ENCODE measurements at regions not wholly inside any gene's neighbourhood (a gene's known extent, or its start where the extent isn't known, plus 50 kb on each side); places are given as distances from the start of the nearest gene placed in this dataset.

DNA sequence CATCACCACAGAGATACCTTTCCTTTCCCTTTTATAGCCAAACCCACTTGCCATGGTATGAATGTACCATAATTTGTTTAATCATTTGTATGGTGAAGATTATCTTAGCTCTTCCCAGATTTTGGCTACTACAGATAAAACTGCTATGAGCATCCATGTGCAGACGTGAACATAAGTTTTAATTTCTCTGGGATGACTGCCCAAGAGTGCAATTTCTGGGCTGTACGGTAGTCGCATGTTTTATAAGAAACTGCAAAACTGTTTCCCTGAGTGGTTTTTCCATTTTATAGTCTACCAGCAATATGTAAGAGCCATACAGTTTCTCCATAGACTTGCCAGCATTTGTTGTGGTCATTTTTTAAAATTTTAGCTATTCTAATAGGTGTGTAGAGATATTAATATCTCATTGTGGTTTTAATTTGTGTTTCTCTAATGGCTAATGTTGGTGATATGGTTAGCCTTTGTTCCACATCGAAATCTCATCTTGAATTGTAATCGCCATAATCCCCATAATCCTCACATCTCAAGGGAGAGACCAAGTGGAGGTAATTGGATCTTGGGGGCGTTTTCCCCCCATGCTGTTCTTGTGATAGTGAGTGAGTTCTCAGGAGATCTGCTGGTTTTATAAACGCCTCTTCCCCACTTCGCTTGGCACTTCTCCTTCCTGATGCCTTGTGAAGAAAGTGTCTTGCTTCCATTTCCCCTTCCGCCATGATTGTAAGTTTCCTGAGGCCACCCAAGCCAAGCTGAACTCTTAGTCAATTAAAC, 628.5 kb upstream of the KLHL29 start:
- in situ Hi-C loops (cut with HindIII; ENCODE audit: extremely low pct_ligation_motif_present, low pct_unique_long_range_greater_than_20kb) (no loop called here), intact Hi-C loops (cut with micrococcal nuclease; ENCODE audit: unreplicated experiment) (no loop called here)
- ChIA-PET CTCF (ENCODE audit: low intra/inter-chr PET ratio, low total read pairs) (no interaction called here), POLR2A (no interaction called here)
- no peaks in the 10 kb centered on the region for H3K4me1 ChIP-seq (ENCODE audit: insufficient read depth, low read length)
- no peaks in the 10 kb centered on the region for H3K27me3 ChIP-seq (ENCODE audit: control insufficient read depth in 1 of 2, insufficient read depth in 2 of 2, low read length in 2 of 2)
- no peak overlapping the region for H3K4me3 ChIP-seq (replicated peaks in 1 of 3; ENCODE audit: insufficient read depth in 1 of 3, low read depth in 2 of 3, low read length in 3 of 3)
- WGBS (ENCODE audit: low lambda C conversion rate) = 24% methylated on average over 9 of the region's 9 CpGs
- no TSS peak for BruUV-seq (replicated peaks)
- ATAC-seq = no peak
- no peak for TF ChIP-seq MLXIP (CRISPR knock-in tag; IDR thresholded peaks at IDR 0.05; ENCODE audit: borderline replicate concordance)
- TF ChIP-seq HIVEP1 (CRISPR knock-in tag; IDR thresholded peaks at IDR 0.05) = no peak
- no peak for TF ChIP-seq POLR2AphosphoS5 (IDR thresholded peaks at IDR 0.05; ENCODE audit: low read depth, low read length)
- no peak for TF ChIP-seq ZNF768 (CRISPR knock-in tag; IDR thresholded peaks at IDR 0.05)
- TF ChIP-seq ZKSCAN8 (CRISPR knock-in tag; IDR thresholded peaks at IDR 0.05; ENCODE audit: borderline replicate concordance) = no peak
- TF ChIP-seq, protein P1, sequence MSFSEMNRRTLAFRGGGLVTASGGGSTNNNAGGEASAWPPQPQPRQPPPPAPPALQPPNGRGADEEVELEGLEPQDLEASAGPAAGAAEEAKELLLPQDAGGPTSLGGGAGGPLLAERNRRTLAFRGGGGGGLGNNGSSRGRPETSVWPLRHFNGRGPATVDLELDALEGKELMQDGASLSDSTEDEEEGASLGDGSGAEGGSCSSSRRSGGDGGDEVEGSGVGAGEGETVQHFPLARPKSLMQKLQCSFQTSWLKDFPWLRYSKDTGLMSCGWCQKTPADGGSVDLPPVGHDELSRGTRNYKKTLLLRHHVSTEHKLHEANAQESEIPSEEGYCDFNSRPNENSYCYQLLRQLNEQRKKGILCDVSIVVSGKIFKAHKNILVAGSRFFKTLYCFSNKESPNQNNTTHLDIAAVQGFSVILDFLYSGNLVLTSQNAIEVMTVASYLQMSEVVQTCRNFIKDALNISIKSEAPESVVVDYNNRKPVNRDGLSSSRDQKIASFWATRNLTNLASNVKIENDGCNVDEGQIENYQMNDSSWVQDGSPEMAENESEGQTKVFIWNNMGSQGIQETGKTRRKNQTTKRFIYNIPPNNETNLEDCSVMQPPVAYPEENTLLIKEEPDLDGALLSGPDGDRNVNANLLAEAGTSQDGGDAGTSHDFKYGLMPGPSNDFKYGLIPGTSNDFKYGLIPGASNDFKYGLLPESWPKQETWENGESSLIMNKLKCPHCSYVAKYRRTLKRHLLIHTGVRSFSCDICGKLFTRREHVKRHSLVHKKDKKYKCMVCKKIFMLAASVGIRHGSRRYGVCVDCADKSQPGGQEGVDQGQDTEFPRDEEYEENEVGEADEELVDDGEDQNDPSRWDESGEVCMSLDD (CRISPR knock-in tag; IDR thresholded peaks at IDR 0.05; ENCODE audit: borderline replicate concordance) = no peak
- TF ChIP-seq ATM (IDR thresholded peaks at IDR 0.05; ENCODE audit: borderline replicate concordance) = no peak
- TF ChIP-seq, protein P2, sequence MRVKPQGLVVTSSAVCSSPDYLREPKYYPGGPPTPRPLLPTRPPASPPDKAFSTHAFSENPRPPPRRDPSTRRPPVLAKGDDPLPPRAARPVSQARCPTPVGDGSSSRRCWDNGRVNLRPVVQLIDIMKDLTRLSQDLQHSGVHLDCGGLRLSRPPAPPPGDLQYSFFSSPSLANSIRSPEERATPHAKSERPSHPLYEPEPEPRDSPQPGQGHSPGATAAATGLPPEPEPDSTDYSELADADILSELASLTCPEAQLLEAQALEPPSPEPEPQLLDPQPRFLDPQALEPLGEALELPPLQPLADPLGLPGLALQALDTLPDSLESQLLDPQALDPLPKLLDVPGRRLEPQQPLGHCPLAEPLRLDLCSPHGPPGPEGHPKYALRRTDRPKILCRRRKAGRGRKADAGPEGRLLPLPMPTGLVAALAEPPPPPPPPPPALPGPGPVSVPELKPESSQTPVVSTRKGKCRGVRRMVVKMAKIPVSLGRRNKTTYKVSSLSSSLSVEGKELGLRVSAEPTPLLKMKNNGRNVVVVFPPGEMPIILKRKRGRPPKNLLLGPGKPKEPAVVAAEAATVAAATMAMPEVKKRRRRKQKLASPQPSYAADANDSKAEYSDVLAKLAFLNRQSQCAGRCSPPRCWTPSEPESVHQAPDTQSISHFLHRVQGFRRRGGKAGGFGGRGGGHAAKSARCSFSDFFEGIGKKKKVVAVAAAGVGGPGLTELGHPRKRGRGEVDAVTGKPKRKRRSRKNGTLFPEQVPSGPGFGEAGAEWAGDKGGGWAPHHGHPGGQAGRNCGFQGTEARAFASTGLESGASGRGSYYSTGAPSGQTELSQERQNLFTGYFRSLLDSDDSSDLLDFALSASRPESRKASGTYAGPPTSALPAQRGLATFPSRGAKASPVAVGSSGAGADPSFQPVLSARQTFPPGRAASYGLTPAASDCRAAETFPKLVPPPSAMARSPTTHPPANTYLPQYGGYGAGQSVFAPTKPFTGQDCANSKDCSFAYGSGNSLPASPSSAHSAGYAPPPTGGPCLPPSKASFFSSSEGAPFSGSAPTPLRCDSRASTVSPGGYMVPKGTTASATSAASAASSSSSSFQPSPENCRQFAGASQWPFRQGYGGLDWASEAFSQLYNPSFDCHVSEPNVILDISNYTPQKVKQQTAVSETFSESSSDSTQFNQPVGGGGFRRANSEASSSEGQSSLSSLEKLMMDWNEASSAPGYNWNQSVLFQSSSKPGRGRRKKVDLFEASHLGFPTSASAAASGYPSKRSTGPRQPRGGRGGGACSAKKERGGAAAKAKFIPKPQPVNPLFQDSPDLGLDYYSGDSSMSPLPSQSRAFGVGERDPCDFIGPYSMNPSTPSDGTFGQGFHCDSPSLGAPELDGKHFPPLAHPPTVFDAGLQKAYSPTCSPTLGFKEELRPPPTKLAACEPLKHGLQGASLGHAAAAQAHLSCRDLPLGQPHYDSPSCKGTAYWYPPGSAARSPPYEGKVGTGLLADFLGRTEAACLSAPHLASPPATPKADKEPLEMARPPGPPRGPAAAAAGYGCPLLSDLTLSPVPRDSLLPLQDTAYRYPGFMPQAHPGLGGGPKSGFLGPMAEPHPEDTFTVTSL (CRISPR knock-in tag; IDR thresholded peaks at IDR 0.05; ENCODE audit: borderline replicate concordance) = no peak
- TF ChIP-seq ZNF124 (CRISPR knock-in tag; IDR thresholded peaks at IDR 0.05) = no peak
- no peak overlapping the region for H2AFZ ChIP-seq (ENCODE audit: low read length)
- no peaks in the 10 kb centered on the region for H4K20me1 ChIP-seq (ENCODE audit: insufficient read depth, low read length)
- no peaks in the 10 kb centered on the region for H3K36me3 ChIP-seq (replicated peaks in 1 of 2; ENCODE audit: control insufficient read depth in 1 of 2, insufficient read depth in 2 of 2, low read length in 2 of 2)
- H3K79me2 ChIP-seq (ENCODE audit: insufficient read depth, low read length) = no peaks in the 10 kb centered on the region
- FAIRE-seq = no peak
- peaks cover 92% of the 10 kb centered on the region for H3K9me3 ChIP-seq (ENCODE audit: low read length)
- DNase-seq (ENCODE audit: low spot score) = no peak
- H3K9ac ChIP-seq (ENCODE audit: insufficient read depth, low read depth, low read length) = no peak overlapping the region
- H3K4me2 ChIP-seq (ENCODE audit: low read depth, low read length) = no peak overlapping the region
- H3K27ac ChIP-seq (ENCODE audit: extremely low read length, insufficient read depth, low read length) = no peak overlapping the region

Measured in HepG2 (cell line).